Prostate gland (tissue), 2 donors: ENCODE measurements at regions not wholly inside any gene's neighbourhood (a gene's known extent, or its start where the extent isn't known, plus 50 kb on each side); places are given as distances from the start of the nearest gene placed in this dataset.

Experiments used
- DNase-seq: peaks from one replicate; pipeline ENCODE4 v3.0.0-alpha.2; 2019; ENCODE audit warnings: low spot score
- H3K27ac ChIP-seq, 2 donors: fragments of 200-600 bp; sonication (generic); 2 replicates each; pipeline ENCODE4 v1.5.1; 2017 to 2019
- H3K27me3 ChIP-seq: fragments of 200-600 bp; sonication (generic); replicated peaks from 2 replicates; pipeline ENCODE4 v1.5.1; 2019; ENCODE audit not compliant: insufficient read depth
- H3K36me3 ChIP-seq, 2 donors: fragments of 200-600 bp; sonication (generic); 1 replicate in 1 of 2; 2 replicates in 1 of 2; pipeline versions ENCODE4 v1.5.1 to v1.8.1; 2017 to 2019
- H3K4me1 ChIP-seq: fragments of 200-600 bp; sonication (generic); replicated peaks from 2 replicates; pipeline ENCODE4 v1.5.1; 2019
- H3K4me3 ChIP-seq, 2 donors: fragments of 200-600 bp; sonication (generic); 2 replicates each; pipeline ENCODE4 v1.5.1; 2017 to 2019
- H3K9me3 ChIP-seq: fragments of 200-600 bp; sonication (generic); 2 replicates; pipeline ENCODE4 v1.5.1; 2017
- POLR2A ChIP-seq: fragments of 450-650 bp; IDR thresholded peaks from one replicate; pipeline ENCODE4 v1.6.1; 2016; ENCODE audit warnings: antibody characterized with exemption, mild to moderate bottlenecking
- POLR2AphosphoS5 ChIP-seq: sonication (generic); formaldehyde crosslinking; IDR thresholded peaks from one replicate; pipeline ENCODE4 v1.6.1; 2017; ENCODE audit warnings: antibody characterized with exemption
- WGBS: methylation state at CpG from one replicate; pipeline ENCODE4 v1.1.5; 2018; 5-methylcytosine and 5-hydroxymethylcytosine counted together
- intact Hi-C: fragments of 100-400 bp; cut with DNase I; formaldehyde crosslinking; loops from one replicate; pipeline ENCODE4 v1.14.2; 2022
- TF ChIP-seq, protein P1 (sequence below), 4 experiments: fragments of 200-600 bp in 2 of 4; fragments of 450-650 bp in 2 of 4; sonication (generic) in 2 of 4; IDR thresholded peaks; 1 replicate in 3 of 4; 2 replicates in 1 of 4; pipeline ENCODE4 v1.5.1; 2016 to 2019; ENCODE audit warnings: antibody characterized with exemption in 4 of 4, mild to moderate bottlenecking in 2 of 4, moderate library complexity in 2 of 4

DNA sequence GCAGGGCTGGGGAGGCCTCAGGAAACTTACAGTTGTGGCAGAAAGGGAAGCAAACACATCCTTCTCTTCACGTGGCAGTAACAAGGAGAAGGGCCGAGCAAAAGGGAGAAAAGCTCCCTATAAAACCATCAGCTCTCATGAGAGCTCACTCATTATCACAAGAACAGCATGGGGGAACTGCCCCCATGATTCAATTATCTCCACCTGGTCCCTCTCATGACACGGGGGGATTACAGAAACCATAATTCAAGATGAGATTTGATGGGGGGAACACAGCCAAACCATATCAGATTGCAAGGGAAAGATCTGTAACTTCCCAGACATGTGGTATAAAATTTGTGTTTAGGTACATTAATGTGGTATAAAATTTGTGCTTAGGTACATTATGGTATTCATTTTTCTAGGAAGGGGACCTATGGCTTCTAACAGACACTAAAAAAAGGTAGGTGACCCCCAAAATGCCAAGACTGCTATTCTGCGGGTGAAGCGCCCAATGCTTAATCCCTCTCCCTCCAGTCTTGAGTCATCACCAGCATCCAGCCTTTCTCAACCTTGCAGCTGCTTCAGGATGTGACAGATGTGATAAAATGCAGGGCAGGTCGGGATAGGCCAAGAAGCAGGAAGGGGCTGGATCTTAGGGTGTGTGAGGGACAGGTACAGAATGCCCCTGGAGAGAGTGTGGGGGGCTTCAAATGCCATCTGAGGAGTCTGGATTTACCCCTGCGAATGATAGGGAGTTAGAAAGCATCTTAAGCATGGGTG is 57.7 kb upstream of the AMPD3 start:
- intact Hi-C loops: no loop called here
- Histone ChIP-seq H3K9me3 (no peaks in the 10 kb centered on the region), H3K27me3 (no peaks in the 10 kb centered on the region), H3K4me3 (no peak overlapping the region), H3K27ac (no peak overlapping the region), H3K36me3 (no peaks in the 10 kb centered on the region), H3K4me1 (no peaks in the 10 kb centered on the region)
- no peak for DNase-seq
- TF ChIP-seq POLR2AphosphoS5 (no peak), POLR2A (no peak)
- TF ChIP-seq, protein P1, sequence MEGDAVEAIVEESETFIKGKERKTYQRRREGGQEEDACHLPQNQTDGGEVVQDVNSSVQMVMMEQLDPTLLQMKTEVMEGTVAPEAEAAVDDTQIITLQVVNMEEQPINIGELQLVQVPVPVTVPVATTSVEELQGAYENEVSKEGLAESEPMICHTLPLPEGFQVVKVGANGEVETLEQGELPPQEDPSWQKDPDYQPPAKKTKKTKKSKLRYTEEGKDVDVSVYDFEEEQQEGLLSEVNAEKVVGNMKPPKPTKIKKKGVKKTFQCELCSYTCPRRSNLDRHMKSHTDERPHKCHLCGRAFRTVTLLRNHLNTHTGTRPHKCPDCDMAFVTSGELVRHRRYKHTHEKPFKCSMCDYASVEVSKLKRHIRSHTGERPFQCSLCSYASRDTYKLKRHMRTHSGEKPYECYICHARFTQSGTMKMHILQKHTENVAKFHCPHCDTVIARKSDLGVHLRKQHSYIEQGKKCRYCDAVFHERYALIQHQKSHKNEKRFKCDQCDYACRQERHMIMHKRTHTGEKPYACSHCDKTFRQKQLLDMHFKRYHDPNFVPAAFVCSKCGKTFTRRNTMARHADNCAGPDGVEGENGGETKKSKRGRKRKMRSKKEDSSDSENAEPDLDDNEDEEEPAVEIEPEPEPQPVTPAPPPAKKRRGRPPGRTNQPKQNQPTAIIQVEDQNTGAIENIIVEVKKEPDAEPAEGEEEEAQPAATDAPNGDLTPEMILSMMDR (IDR thresholded peaks at IDR 0.05): no peak
- WGBS: 76% methylated on average over 7 of the region's 7 CpGs

DNA sequence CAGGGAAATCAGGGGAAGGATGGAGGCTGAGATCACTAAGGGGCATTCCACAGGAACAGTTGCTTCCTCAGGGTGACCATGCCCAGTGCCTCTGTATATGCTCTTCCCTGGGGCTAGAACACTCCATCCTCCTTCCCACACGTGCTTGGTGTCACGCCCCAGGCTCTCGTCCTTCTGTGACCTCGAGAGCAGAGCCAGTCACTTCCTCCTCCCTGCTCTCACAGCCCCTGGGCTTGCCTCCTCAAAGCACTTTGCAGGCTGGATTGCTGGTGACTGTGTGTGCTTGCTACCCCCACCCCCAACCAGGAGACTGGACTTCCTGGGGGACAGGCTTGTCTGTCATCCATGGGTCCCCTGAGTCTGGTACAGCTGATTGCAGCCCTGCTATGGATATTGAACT is 56.5 kb upstream of the AMPD3 start:
- DNase-seq: no peak
- intact Hi-C loops: no loop called here

GRCh38 chr11:10400856-10401255 is 54.2 kb upstream of the AMPD3 start:
- Histone ChIP-seq H3K27ac (no peak overlapping the region), H3K27me3 (no peaks in the 10 kb centered on the region), H3K36me3 (no peaks in the 10 kb centered on the region), H3K4me3 (no peak overlapping the region), H3K9me3 (no peaks in the 10 kb centered on the region), H3K4me1 (no peaks in the 10 kb centered on the region)
- DNase-seq: no peak
- intact Hi-C loops: loop anchor here (10.0 kb wide), 1 partner anchor 224 kb away; no protein-coding TSS in a partner anchor
- 95% methylated on average over 1 of the region's 1 CpG for WGBS
- TF ChIP-seq POLR2AphosphoS5 (no peak), POLR2A (no peak)
- TF ChIP-seq, protein P1 (IDR thresholded peaks at IDR 0.05): no peak

More for the DNA sequence above, 56.5 kb upstream of the AMPD3 start:
- Histone ChIP-seq H3K4me1 (no peaks in the 10 kb centered on the region), H3K9me3 (no peaks in the 10 kb centered on the region), H3K27me3 (no peaks in the 10 kb centered on the region), H3K4me3 (no peak overlapping the region), H3K36me3 (no peaks in the 10 kb centered on the region), H3K27ac (no peak overlapping the region)
- TF ChIP-seq, protein P1 (IDR thresholded peaks at IDR 0.05): no peak
- TF ChIP-seq POLR2A: no peak
- no peak for TF ChIP-seq POLR2AphosphoS5
- WGBS: 31% methylated on average over 4 of the region's 4 CpGs

- H3K9me3 ChIP-seq: no peaks in the 10 kb centered on the region
- no peak overlapping the region for H3K4me3 ChIP-seq
- H3K27me3 ChIP-seq: no peaks in the 10 kb centered on the region
- DNase-seq: no peak
- no peaks in the 10 kb centered on the region for H3K4me1 ChIP-seq
- no peak overlapping the region for H3K27ac ChIP-seq
- WGBS: 55% methylated on average over 3 of the region's 3 CpGs
- TF ChIP-seq POLR2A (no peak), POLR2AphosphoS5 (no peak)
- TF ChIP-seq, protein P1 (IDR thresholded peaks at IDR 0.05): no peak
- intact Hi-C loops: loop anchor here (10.0 kb wide), 1 partner anchor 224 kb away; no protein-coding TSS in a partner anchor
- no peaks in the 10 kb centered on the region for H3K36me3 ChIP-seq
These were observed 53.8 kb upstream of the AMPD3 start for GRCh38 chr11:10401256-10401655.
